Large intestine (tissue), 3 donors: ENCODE measurements at regions not wholly inside any gene's neighbourhood (a gene's known extent, or its start where the extent isn't known, plus 50 kb on each side); places are given as distances from the start of the nearest gene placed in this dataset.

Experiments
- DNase-seq, 2 donors: peaks; one replicate each; pipeline versions ENCODE4 v3.0.0 to v3.0.0-alpha.2; 2013
- H3K27ac ChIP-seq: one replicate; pipeline ENCODE4 v1.5.1; 2013; ENCODE audit warnings: low read length
- H3K27me3 ChIP-seq: 2 replicates; pipeline ENCODE4 v1.6.1; 2013; ENCODE audit warnings: low read length; ENCODE audit not compliant: control insufficient read depth, insufficient read depth
- H3K36me3 ChIP-seq: 2 replicates; pipeline ENCODE4 v1.6.1; 2013; ENCODE audit warnings: low read length; ENCODE audit not compliant: control insufficient read depth, insufficient read depth
- H3K4me1 ChIP-seq: one replicate; pipeline ENCODE4 v1.6.1; 2013; ENCODE audit warnings: low read length; ENCODE audit not compliant: control insufficient read depth, insufficient read depth
- H3K4me3 ChIP-seq: one replicate; pipeline ENCODE4 v1.5.1; 2013; ENCODE audit warnings: low read length
- H3K9me3 ChIP-seq: one replicate; pipeline ENCODE4 v1.6.1; 2013; ENCODE audit warnings: mild to moderate bottlenecking, low read depth, low read length, moderate library complexity; ENCODE audit not compliant: control insufficient read depth
- WGBS: methylation state at CpG from one replicate; pipeline ENCODE4 v1.1.5; 2013; ENCODE audit warnings: low lambda C conversion rate; ENCODE audit not compliant: insufficient coverage; 5-methylcytosine and 5-hydroxymethylcytosine counted together

GRCh38 chr3:28718074-28718849, 369.6 kb upstream of the AZI2 start:
- 85% methylated on average over 2 of the region's 4 CpGs for WGBS

GRCh38 chr3:28726840-28727239, 378.2 kb upstream of the AZI2 start:
- Histone ChIP-seq H3K27me3 (no peaks in the 10 kb centered on the region), H3K4me3 (no peak overlapping the region), H3K27ac (no peak overlapping the region), H3K36me3 (no peaks in the 10 kb centered on the region), H3K9me3 (no peaks in the 10 kb centered on the region), H3K4me1 (peaks cover 4% of the 10 kb centered on the region)
- 57% methylated on average over 1 of the region's 3 CpGs for WGBS
- DNase-seq, result peak; percentile 11 to 23

More at GRCh38 chr3:28718074-28718849, 369.6 kb upstream of the AZI2 start:
- Histone ChIP-seq H3K4me1 (no peaks in the 10 kb centered on the region), H3K27me3 (no peaks in the 10 kb centered on the region), H3K36me3 (no peaks in the 10 kb centered on the region), H3K9me3 (no peaks in the 10 kb centered on the region), H3K27ac (no peak overlapping the region), H3K4me3 (no peak overlapping the region)
- DNase-seq, result no peak

GRCh38 chr3:28727307-28727706, 378.7 kb upstream of the AZI2 start:
- Histone ChIP-seq H3K27ac (no peak overlapping the region), H3K4me1 (peaks cover 4% of the 10 kb centered on the region)
- DNase-seq, result no peak

GRCh38 chr3:28738425-28738824, 389.8 kb upstream of the AZI2 start:
- H3K27ac ChIP-seq, result no peak overlapping the region
- peaks cover under 1% of the 10 kb centered on the region for H3K9me3 ChIP-seq
- no peak for DNase-seq
- 57% methylated on average over 1 of the region's 2 CpGs for WGBS
- no peaks in the 10 kb centered on the region for H3K4me1 ChIP-seq
- no peaks in the 10 kb centered on the region for H3K36me3 ChIP-seq
- H3K27me3 ChIP-seq, result no peaks in the 10 kb centered on the region
- H3K4me3 ChIP-seq, result no peak overlapping the region

More at GRCh38 chr3:28727307-28727706, 378.7 kb upstream of the AZI2 start:
- Histone ChIP-seq H3K9me3 (no peaks in the 10 kb centered on the region), H3K27me3 (no peaks in the 10 kb centered on the region), H3K36me3 (no peaks in the 10 kb centered on the region), H3K4me3 (no peak overlapping the region)

- Histone ChIP-seq H3K4me1 (no peaks in the 10 kb centered on the region), H3K27ac (no peak overlapping the region), H3K9me3 (no peaks in the 10 kb centered on the region), H3K36me3 (no peaks in the 10 kb centered on the region), H3K4me3 (no peak overlapping the region), H3K27me3 (no peaks in the 10 kb centered on the region)
- DNase-seq, result no peak
- 0% methylated on average over 1 of the region's 1 CpG for WGBS
Measured at GRCh38 chr3:28739647-28740046, 391.0 kb upstream of the AZI2 start.

GRCh38 chr3:28743271-28743670, 394.6 kb upstream of the AZI2 start:
- no peak for DNase-seq
- no peak overlapping the region for H3K27ac ChIP-seq
- no peaks in the 10 kb centered on the region for H3K27me3 ChIP-seq
- no peaks in the 10 kb centered on the region for H3K4me1 ChIP-seq
- WGBS, result 100% methylated on average over 1 of the region's 2 CpGs
- H3K36me3 ChIP-seq, result no peaks in the 10 kb centered on the region
- H3K4me3 ChIP-seq, result no peak overlapping the region
- H3K9me3 ChIP-seq, result no peaks in the 10 kb centered on the region

GRCh38 chr3:28743831-28744230, 395.2 kb upstream of the AZI2 start:
- H3K4me3 ChIP-seq, result no peak overlapping the region
- no peaks in the 10 kb centered on the region for H3K27me3 ChIP-seq
- no peaks in the 10 kb centered on the region for H3K9me3 ChIP-seq
- no peaks in the 10 kb centered on the region for H3K36me3 ChIP-seq
- H3K4me1 ChIP-seq, result no peaks in the 10 kb centered on the region
- DNase-seq, result no peak
- 100% methylated on average over 1 of the region's 4 CpGs for WGBS
- H3K27ac ChIP-seq, result no peak overlapping the region

GRCh38 chr3:28745436-28745835, 396.8 kb upstream of the AZI2 start:
- 100% methylated on average over 1 of the region's 4 CpGs for WGBS
- H3K4me3 ChIP-seq, result no peak overlapping the region
- DNase-seq, result no peak
- no peaks in the 10 kb centered on the region for H3K27me3 ChIP-seq
- no peaks in the 10 kb centered on the region for H3K4me1 ChIP-seq
- H3K9me3 ChIP-seq, result no peaks in the 10 kb centered on the region
- H3K27ac ChIP-seq, result no peak overlapping the region
- H3K36me3 ChIP-seq, result no peaks in the 10 kb centered on the region

GRCh38 chr3:28745916-28746617, 397.4 kb upstream of the AZI2 start:
- DNase-seq, result no peak
- Histone ChIP-seq H3K27ac (no peak overlapping the region), H3K4me3 (no peak overlapping the region), H3K27me3 (no peaks in the 10 kb centered on the region), H3K36me3 (no peaks in the 10 kb centered on the region), H3K9me3 (peaks cover 1% of the 10 kb centered on the region), H3K4me1 (no peaks in the 10 kb centered on the region)
- 29% methylated on average over 1 of the region's 6 CpGs for WGBS

- Histone ChIP-seq H3K4me3 (no peak overlapping the region), H3K4me1 (no peaks in the 10 kb centered on the region), H3K36me3 (no peaks in the 10 kb centered on the region), H3K27ac (no peak overlapping the region), H3K9me3 (peaks cover 4% of the 10 kb centered on the region), H3K27me3 (no peaks in the 10 kb centered on the region)
- no peak for DNase-seq
- no CpG with 5 or more reads among the region's 2 CpGs for WGBS
Measured at GRCh38 chr3:28746990-28747389, 398.4 kb upstream of the AZI2 start.
